ENCODE measurements at regions not wholly inside any gene's neighbourhood (a gene's known extent, or its start where the extent isn't known, plus 50 kb on each side); places are given as distances from the start of the nearest gene placed in this dataset.

DNA sequence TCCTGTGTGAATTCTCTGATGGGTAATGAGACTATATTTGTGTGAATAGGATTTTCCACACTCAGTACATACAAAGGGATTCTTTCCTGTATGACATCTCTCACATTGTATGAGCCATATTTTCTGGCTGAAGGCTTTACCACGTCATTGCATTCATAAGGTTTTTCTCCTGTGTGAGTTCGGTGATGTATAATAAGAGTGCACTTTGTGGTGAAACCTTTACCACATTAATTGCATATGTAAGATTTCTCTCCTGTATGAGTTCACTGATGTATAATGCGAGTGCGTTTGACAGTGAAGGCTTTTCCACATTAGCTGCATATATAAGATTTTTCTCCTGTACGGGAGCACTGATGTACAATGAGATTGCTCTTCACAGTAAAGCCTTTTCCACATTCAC is 455.4 kb upstream of the CNTN5 start:
- POLR2A ChIA-PET: no interaction called here
- no peak overlapping the region for H3K27ac Mint-ChIP-seq (ENCODE audit: unreplicated experiment)
- Histone ChIP-seq H3K9me3 (no peaks in the 10 kb centered on the region), H3K4me1 (no peaks in the 10 kb centered on the region), H3K27me3 (replicated peaks; ENCODE audit: control insufficient read depth, insufficient read depth, low read length) (no peaks in the 10 kb centered on the region), H3K4me3 (ENCODE audit: low read depth, low read length) (no peak overlapping the region), H3K36me3 (ENCODE audit: control insufficient read depth, insufficient read depth, low read length) (no peaks in the 10 kb centered on the region)
- DNase-seq: no peak
- no peaks in the 10 kb centered on the region for H3K4me1 Mint-ChIP-seq (ENCODE audit: low read depth, unreplicated experiment)
- CTCF ChIA-PET: no interaction called here
- H3K36me3 Mint-ChIP-seq (ENCODE audit: insufficient read depth, unreplicated experiment): no peaks in the 10 kb centered on the region
- no TSS peak for BruUV-seq (replicated peaks)
- intact Hi-C loops (cut with micrococcal nuclease; ENCODE audit: unreplicated experiment): no loop called here
- peaks cover 5% of the 10 kb centered on the region for H3K9me3 Mint-ChIP-seq (ENCODE audit: unreplicated experiment)
- TF ChIP-seq, protein P1, sequence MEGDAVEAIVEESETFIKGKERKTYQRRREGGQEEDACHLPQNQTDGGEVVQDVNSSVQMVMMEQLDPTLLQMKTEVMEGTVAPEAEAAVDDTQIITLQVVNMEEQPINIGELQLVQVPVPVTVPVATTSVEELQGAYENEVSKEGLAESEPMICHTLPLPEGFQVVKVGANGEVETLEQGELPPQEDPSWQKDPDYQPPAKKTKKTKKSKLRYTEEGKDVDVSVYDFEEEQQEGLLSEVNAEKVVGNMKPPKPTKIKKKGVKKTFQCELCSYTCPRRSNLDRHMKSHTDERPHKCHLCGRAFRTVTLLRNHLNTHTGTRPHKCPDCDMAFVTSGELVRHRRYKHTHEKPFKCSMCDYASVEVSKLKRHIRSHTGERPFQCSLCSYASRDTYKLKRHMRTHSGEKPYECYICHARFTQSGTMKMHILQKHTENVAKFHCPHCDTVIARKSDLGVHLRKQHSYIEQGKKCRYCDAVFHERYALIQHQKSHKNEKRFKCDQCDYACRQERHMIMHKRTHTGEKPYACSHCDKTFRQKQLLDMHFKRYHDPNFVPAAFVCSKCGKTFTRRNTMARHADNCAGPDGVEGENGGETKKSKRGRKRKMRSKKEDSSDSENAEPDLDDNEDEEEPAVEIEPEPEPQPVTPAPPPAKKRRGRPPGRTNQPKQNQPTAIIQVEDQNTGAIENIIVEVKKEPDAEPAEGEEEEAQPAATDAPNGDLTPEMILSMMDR (IDR thresholded peaks at IDR 0.05; ENCODE audit: insufficient read depth in 1 of 2, low read depth in 1 of 2, low read length in 1 of 2, severe bottlenecking in 1 of 2, unreplicated experiment in 1 of 2): no peak
- H3K27me3 Mint-ChIP-seq (ENCODE audit: insufficient read depth, unreplicated experiment): peaks cover 5% of the 10 kb centered on the region
- H3K4me3 Mint-ChIP-seq (ENCODE audit: unreplicated experiment): no peak overlapping the region

- Histone ChIP-seq H3K27me3 (replicated peaks; ENCODE audit: control insufficient read depth, insufficient read depth, low read length) (no peaks in the 10 kb centered on the region), H3K4me3 (ENCODE audit: low read depth, low read length) (no peak overlapping the region), H3K36me3 (ENCODE audit: control insufficient read depth, insufficient read depth, low read length) (no peaks in the 10 kb centered on the region), H3K4me1 (no peaks in the 10 kb centered on the region), H3K9me3 (no peaks in the 10 kb centered on the region)
- Mint-ChIP-seq H3K4me1 (ENCODE audit: low read depth, unreplicated experiment) (no peaks in the 10 kb centered on the region), H3K27ac (ENCODE audit: unreplicated experiment) (no peak overlapping the region), H3K4me3 (ENCODE audit: unreplicated experiment) (no peak overlapping the region), H3K9me3 (ENCODE audit: unreplicated experiment) (peaks cover 5% of the 10 kb centered on the region), H3K36me3 (ENCODE audit: insufficient read depth, unreplicated experiment) (no peaks in the 10 kb centered on the region), H3K27me3 (ENCODE audit: insufficient read depth, unreplicated experiment) (no peaks in the 10 kb centered on the region)
- CTCF ChIA-PET: no interaction called here
- POLR2A ChIA-PET: no interaction called here
- DNase-seq: no peak
- intact Hi-C loops (cut with micrococcal nuclease; ENCODE audit: unreplicated experiment): no loop called here
- TF ChIP-seq, protein P1 (IDR thresholded peaks at IDR 0.05; ENCODE audit: insufficient read depth in 1 of 2, low read depth in 1 of 2, low read length in 1 of 2, severe bottlenecking in 1 of 2, unreplicated experiment in 1 of 2): no peak
- no TSS peak for BruUV-seq (replicated peaks)
Measured at GRCh38 chr11:98566978-98567377, 453.8 kb upstream of the CNTN5 start.

- BruUV-seq (replicated peaks): no TSS peak
- intact Hi-C loops (cut with micrococcal nuclease; ENCODE audit: unreplicated experiment): no loop called here
- CTCF ChIA-PET: no interaction called here
- no peak overlapping the region for H3K27ac Mint-ChIP-seq (ENCODE audit: unreplicated experiment)
- no peaks in the 10 kb centered on the region for H3K36me3 ChIP-seq (ENCODE audit: control insufficient read depth, insufficient read depth, low read length)
- no peak for DNase-seq
- H3K36me3 Mint-ChIP-seq (ENCODE audit: insufficient read depth, unreplicated experiment): no peaks in the 10 kb centered on the region
- POLR2A ChIA-PET: no interaction called here
- no peaks in the 10 kb centered on the region for H3K9me3 ChIP-seq
- H3K4me3 ChIP-seq (ENCODE audit: low read depth, low read length): no peak overlapping the region
- TF ChIP-seq, protein P1 (IDR thresholded peaks at IDR 0.05; ENCODE audit: insufficient read depth in 1 of 2, low read depth in 1 of 2, low read length in 1 of 2, severe bottlenecking in 1 of 2, unreplicated experiment in 1 of 2): no peak
- H3K9me3 Mint-ChIP-seq (ENCODE audit: unreplicated experiment): peaks cover 5% of the 10 kb centered on the region
- H3K27me3 ChIP-seq (replicated peaks; ENCODE audit: control insufficient read depth, insufficient read depth, low read length): no peaks in the 10 kb centered on the region
- no peak overlapping the region for H3K4me3 Mint-ChIP-seq (ENCODE audit: unreplicated experiment)
- no peaks in the 10 kb centered on the region for H3K4me1 Mint-ChIP-seq (ENCODE audit: low read depth, unreplicated experiment)
- H3K4me1 ChIP-seq: no peaks in the 10 kb centered on the region
- H3K27me3 Mint-ChIP-seq (ENCODE audit: insufficient read depth, unreplicated experiment): no peaks in the 10 kb centered on the region
Measured at GRCh38 chr11:98568013-98568412, 452.7 kb upstream of the CNTN5 start.
